H1 (cell line): ENCODE measurements at regions not wholly inside any gene's neighbourhood (a gene's known extent, or its start where the extent isn't known, plus 50 kb on each side); places are given as distances from the start of the nearest gene placed in this dataset.

ENCODE experiments used
- CHD2 ChIP-seq: IDR thresholded peaks from 2 replicates; pipeline ENCODE4 v1.6.1; 2012; ENCODE audit warnings: low read length, improper control_type of control experiment
- GTF2F1 ChIP-seq: IDR thresholded peaks from 2 replicates; pipeline ENCODE4 v1.6.1; 2012; ENCODE audit warnings: low read depth, low read length, improper control_type of control experiment, borderline replicate concordance
- SIRT6 ChIP-seq: IDR thresholded peaks from one replicate; pipeline ENCODE4 v1.7.1; 2012; ENCODE audit warnings: low read length, inconsistent platforms
- TF ChIP-seq, protein P1 (sequence below): IDR thresholded peaks from 2 replicates; pipeline ENCODE4 v1.6.1; 2011; ENCODE audit warnings: low read depth, mild to moderate bottlenecking, low read length; ENCODE audit not compliant: insufficient read depth

- TF ChIP-seq GTF2F1 (no peak), SIRT6 (no peak), CHD2 (no peak)
- TF ChIP-seq, protein P1, sequence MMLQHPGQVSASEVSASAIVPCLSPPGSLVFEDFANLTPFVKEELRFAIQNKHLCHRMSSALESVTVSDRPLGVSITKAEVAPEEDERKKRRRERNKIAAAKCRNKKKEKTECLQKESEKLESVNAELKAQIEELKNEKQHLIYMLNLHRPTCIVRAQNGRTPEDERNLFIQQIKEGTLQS = no peak
- TF ChIP-seq, all 59 proteins: peak for 0
These were observed 147.9 kb downstream of the IMPG2 start (continued) for GRCh38 chr3:101172516-101172915.
